HG03432 (cell line): ENCODE measurements at regions not wholly inside any gene's neighbourhood (a gene's known extent, or its start where the extent isn't known, plus 50 kb on each side); places are given as distances from the start of the nearest gene placed in this dataset.

ENCODE experiments used
- ATAC-seq: cut with Tn5 transposase; IDR thresholded peaks from one replicate; pipeline ENCODE4 v1.9.1; 2021; ENCODE audit warnings: mild to moderate bottlenecking, moderate library complexity; ENCODE audit not compliant: unreplicated experiment

DNA sequence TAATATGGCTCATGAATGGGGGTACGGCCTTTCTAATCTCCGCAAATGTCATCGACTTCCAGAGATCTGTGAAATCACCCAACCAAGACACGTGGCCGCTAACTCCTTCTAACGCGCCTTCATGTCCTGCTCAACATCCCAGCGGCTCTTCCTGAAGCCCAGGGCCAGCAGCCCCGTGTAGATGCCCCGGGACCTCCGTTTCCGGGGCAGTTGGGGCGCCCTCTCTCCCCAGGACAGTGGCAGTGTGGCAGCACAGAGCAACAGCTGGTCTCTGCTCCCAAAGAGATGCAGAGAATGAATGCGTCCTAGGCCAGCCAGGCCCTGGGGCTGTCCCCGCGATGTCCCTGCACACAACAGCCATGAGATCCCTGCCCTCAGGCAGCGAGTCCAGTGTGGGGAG, 153.5 kb downstream of the RBFOX3 start:
- no peak for ATAC-seq

DNA sequence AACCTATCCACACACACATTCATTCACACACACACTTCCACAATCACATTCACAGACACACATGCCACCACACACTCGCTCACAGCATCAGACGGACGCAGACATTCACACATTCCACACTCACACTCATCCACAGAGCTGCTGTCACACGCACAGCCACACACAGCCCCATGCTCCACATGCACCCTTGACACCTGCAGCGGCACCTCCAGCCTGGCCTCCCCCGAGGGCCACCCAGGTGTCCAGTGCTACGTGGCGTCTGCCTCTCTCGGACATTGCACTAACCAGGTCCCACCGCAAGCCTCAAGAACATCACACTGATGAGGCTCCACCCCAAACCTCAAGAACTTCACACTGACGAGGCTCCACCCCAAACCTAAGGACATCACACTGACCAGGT, 155.2 kb downstream of the RBFOX3 start:
- ATAC-seq, result no peak

DNA sequence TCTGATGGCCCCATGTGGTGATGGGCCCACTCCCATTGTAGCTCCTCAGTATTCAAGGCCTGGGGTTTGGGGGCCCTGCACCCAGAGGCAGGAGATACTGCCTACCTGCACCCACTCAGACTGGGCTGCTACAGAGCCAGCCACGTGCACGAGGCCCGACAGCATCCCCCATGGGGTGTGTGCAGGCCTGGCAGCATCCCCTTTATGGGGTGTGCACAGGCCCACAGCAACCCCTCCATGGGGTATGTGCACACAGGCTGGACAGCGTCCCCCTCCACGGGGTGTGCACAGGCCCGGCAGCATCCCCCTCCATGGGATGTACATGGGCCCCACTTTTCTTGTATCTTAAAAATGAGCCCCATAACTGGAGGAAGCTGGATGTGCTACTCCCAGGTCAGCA, 156.0 kb downstream of the RBFOX3 start:
- no peak for ATAC-seq

DNA sequence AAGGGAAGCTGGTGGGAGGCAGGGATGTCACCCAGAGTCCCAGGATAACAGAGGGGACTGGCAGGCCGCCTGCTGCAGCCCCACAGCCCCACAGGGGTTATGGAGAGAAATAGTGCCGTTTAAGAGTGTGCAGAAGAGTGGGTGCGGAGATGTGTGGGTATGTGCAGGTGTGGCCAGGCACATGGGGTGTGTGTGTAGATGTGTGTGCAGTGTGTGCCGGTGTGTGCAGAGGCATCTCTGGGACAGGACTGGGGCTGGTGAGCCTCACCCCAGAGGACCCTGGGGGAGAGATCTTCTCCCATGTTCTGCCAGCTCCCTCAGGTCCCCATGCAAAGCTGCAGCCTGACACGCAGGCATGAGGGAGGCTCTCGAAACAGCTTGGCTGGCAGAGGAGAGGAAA, 157.4 kb downstream of the RBFOX3 start:
- no peak for ATAC-seq

DNA sequence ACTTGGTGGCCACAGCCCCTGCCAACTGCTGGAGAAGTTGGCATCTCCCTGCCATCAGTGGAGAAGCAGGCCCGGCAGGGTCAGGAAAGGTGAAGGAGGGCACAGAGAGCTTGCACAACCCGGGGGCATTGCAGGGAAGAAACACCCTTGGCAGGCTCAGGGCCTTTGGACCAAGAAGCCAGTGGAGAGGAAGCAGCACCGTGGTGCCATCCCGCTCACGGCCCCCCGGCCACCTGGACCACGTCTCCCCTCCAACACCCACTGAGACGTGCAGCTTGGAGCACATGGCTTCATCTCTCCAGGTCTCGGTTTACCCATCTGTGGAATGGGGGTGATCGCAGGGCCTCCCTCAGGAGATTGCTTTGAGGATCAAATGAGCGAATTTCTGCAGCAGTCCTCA, 158.1 kb downstream of the RBFOX3 start:
- no peak for ATAC-seq

DNA sequence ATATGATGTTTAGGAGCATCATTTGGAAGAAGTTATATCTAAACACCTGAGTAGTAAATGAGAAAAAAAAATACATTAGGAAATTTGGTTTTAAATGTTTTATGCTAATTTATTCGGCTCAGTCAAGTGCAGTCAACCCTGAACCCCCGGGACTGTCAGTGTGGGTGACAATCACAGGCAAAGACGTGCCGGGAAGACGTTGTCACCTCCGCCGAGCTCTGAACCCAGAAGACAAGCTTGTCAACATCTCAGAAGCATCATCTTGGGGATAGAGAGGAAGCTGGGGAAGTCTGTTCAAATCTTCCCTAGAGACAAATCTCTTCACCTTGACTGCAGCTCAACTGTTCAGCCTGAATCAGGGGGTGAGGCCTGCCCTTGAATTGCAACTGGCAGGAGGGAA, 159.7 kb downstream of the RBFOX3 start:
- no peak for ATAC-seq

DNA sequence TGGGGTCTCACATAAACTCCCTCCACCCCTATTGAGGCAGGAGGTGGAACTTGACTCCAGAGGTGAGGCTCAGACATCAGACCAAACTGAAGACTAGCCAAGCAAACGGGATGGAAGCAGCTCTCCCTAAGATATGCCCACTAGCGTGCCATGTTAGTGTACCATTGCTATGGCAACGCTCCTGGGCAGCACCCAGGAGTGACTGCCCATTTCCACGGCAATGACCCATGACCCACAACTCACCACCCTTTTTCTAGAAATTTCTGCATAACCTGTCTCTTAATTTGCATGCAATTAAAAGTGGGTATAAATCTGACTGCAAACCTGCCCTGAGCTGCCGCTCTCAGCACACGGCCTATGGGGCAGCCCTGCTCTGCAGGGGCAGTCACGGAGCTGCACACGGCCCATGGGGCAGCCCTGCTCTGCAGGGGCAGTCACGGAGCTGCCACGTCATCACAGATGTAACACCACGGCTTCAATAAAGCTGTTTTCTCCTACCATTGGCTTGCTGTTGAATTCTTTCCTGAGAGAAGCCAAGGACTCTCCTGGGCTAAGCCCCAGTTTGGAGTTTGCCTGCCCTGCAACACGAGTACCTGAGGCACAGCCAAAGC, 164.3 kb downstream of the RBFOX3 start:
- no peak for ATAC-seq

DNA sequence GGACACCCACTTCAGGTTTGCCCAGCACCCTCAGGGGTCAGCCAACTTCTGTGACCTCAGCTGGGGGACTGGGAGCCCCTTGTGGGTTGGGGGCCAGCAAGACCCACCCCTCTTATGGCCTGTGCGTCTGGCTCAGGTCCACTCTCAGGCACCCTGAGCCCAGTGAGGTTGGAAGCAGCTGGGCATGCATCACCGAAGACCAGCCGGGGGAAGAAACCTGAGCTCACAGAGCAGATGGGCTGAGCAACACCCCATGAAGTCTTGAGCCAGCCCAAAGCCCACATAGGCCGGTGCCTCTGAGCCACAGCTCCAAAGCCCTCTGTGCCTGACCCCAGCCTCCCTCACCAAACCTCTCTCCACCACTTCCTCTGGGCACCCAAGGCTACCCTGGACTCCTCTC, 166.7 kb downstream of the RBFOX3 start:
- ATAC-seq, result no peak

DNA sequence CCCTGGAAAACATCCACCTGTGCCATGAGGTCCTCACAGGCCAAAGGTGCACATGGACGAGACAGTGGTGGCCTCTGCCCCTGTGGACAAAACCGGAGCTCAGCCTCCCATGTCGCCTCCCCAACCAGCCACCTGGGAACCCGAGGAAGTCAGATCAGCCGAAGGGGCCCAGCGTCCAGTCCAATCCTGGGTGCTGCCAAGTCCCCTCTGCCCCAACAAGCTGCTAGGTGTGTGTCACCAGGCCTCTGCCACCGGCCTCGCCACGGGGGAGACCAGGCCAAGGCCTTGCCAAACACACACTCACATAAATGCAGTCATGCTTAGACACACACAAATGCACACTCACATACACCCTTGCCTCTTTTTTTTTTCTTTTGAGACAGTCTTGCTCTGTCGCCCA, 167.8 kb downstream of the RBFOX3 start:
- ATAC-seq, result no peak

DNA sequence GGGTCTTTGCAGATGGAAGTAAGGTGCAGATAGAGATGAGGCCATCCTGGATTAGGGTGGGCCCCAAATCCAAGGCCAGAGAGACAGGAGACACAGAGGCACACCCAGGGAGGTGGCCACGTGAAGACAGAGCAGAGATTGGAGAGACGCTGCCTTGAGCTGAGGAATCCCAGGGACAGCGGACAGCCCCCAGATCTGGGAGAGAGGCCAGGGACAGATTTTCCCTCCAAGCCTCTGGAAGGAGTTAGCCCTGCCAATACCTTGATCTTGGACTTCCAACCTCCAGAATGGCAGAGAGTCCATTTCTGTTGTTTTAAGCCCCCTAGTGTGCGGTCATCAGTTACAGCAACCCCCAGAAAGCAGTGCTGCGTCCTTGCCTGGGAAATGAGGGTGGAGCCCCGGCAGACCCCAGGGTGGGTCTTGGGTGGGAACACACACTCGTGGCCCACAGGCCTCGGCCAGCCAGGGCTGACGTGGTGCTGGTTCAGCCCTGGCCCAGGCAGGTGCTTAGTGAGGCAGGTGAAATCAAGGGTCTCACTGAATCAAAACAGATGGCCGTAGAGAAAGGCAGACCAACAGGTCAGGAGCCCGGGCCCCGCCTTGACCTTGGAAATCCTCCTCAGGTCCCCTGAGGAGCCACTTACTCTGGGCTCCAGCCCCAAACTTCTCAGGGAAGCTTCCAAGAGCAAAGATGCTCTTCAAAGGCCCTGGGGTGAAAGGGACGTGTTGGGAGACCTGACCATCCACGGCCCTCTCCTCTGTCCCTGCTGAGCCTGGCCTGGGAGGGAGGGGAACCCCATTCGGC, 169.3 kb downstream of the RBFOX3 start:
- no peak for ATAC-seq

DNA sequence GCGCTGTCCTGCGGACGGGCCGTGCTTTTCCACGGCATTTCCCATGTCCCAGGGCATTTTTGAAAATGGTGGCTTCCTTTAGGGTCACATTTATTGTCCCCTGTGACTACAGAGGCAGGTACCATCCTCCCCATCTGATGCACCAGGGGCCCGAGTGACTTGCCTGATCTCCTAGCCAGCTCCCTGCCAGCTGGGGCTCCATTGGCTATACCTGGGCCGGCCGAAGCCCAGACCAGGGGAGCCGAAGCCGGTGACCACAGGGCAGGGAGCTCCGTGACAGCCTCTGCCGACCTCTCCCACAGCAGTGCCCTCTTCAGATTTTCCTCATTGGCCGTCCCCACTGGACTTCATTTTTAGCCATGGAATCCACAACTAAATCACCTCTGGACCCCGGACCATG, 170.6 kb downstream of the RBFOX3 start:
- ATAC-seq, result no peak

DNA sequence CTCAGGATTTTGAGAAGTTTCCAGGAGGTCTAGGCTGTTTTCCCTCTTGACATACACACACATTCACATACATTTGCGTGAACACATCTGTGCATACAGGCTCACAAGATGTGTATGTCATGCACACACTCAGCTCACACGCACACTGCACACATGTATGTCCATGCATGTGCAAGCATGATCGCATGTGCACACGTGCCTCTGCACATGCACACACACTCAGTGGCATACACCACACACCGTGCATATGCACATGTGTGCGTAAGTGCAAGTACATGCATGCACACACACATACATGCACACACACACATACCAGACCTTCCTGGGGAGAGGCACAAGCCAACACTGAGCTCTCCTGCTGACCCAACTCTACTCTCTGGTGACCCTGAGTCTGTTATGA, 171.4 kb downstream of the RBFOX3 start:
- no peak for ATAC-seq

DNA sequence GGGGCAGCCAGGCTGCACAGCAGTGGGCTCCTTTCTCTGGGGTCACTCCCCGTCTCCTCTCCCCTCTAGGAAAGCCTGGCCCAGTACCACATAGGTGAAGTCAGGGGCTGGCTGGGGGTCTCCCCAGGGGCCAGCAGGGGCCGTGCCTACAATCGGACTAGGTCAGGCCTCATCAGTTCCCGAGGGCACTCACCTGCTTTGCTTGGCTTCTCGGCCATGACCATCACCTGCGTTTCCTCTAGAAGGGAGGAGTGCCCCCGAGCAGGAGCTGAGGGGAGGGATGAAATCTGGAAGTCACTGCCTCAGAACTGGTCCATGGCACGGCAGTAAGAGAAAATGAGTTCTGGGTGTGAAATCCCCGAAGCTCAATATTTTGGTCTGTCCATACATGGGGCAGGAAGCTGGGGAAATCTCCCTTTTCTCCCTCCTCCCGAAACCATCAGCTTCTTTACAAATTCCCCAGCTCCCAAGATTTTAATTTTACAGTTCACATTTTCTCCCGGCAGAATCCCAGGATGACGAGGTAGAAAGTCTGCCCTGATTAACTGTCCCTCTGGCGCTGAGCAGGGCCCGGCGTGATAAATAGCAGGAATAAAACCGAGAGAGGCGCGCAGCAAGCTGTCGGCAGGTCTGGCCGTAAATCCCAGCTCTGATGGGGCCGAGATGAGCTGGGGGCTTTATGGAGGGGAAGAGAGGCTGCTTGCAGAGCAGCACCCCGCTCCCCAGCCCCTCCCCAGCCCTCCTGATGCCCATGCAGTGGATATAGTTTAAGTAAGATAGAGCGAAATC, 172.1 kb downstream of the RBFOX3 start:
- no peak for ATAC-seq

DNA sequence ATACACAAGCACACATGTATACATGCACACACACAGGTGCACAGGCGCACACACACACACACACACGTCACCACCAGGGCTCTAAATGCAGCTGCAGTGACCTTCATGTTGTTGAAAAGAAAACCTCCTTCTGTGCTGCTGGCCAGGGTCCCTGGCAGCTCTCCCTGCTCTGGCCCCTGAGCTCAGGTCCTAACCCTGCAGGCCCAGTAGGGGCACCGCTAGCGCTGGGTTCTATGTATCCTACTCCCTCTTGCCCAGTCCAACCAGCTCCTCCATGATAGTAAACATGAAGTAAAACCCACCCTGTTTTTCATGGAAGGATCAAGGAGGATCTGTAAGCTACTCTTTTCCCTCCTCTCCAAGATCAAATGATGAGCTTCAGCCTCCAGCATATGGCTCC, 172.8 kb downstream of the RBFOX3 start:
- no peak for ATAC-seq

DNA sequence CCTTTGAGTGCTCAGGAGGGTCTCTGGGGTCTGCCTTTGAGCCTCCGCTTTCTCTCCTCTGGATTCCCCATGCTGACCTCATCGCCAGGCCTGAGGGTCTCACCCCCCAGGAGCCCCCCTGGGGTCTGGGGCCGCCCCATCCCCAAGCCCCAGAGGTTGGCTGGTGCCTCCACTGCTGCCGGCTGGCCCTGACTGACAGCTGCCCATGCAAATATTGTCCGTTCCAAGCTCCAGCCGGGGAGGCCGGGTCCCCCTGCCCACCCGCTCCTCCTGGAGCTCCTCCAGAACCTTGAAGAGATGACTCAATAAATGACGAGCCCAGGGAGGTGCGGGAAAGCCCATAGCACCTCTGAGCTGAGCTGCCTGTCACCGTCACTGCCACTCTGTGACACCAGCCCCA, 173.8 kb downstream of the RBFOX3 start:
- ATAC-seq, result no peak

DNA sequence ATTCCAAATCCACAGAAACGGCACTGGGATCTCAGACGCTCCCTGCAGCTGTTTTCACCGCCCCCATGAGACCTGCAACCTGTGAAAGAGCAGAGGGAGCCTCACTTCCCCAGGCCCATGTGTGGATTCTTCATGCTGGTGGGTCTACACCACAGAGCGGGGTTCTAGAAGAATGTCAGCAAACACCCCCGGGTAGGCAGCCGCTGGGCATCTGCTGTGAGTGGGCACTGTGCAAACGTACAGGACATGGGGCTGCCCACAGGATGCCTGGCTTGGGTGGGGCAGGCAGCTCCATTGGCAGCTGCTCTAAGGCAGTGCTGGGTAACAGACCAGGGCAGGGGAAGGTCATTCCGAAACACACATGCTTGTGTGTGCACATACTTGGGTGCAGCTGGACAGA, 174.9 kb downstream of the RBFOX3 start:
- ATAC-seq, result no peak

DNA sequence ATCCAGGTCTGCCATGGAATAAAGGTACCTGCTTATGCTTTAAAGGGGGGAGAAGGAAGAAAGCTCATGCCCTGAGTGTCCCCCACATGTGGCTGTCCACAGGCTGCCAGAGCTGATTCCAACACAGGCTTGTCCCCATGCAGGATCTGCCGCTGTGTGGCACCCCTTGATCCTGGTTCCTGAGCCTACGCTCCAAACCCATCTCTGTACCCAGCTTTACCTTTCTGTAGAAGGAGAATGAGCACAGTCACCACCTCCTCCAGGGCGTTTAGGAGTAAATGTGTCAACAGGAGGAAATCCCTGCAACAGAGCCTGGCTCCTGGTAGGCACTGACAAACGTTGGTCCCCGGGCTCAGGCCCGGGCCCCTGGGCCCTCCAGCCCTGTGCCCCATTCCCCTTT, 175.6 kb downstream of the RBFOX3 start:
- ATAC-seq, result no peak

DNA sequence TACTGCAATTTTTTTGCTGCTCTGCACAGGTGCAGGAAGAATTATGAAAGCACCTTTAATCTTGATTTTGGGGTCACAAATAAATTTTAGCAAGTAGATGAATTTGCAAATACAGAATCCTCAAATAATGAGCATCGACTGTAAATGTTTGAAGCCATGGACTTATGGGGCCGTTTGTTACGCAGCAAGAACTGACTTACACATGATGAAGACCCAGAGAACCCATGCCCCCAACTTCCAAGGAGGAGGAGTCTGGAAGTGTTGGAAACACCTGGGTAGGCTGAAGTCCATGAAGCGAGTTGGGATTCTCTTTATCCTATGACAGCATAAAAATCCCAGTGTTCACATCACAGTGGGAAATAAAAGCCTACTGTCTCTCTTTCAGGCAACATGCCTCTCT, 176.6 kb downstream of the RBFOX3 start:
- no peak for ATAC-seq

DNA sequence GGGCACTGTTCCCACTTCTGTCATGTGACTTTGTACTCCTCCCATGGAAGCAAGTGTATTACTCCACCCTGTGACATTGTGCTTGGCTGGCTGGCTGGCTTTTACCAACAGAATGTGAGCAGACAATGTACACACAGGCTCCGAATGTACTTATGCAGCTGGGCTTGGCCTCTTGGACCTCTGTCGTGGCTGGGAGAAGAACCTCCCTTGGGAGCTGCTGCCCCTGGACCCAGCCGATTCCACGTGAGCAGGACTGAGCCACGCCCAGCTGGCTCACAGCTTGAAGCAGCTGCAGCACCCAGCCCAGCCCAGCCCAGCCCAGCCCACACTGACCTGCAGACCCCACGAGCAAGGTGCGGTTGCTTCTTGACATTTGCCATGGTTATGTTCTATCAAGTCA, 177.5 kb downstream of the RBFOX3 start:
- ATAC-seq, result no peak

DNA sequence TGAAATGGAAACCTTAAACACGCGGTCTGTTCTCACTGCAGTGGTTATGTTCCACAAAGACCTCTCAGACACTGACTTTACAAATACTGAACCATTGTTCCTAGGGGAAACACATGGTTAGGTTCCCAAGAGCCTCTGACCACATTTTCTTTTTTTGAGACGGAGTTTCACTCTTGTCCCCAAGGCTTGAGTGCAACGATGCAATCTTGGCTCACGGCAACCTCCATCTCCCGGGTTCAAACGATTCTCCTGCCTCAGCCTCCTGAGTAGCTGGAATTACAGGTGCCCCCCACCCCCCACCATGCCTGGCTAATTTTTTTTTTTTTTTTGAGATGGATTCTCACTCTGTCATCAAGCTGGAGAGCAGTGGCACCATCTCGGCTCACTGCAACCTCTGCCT, 179.7 kb downstream of the RBFOX3 start:
- ATAC-seq, result no peak

DNA sequence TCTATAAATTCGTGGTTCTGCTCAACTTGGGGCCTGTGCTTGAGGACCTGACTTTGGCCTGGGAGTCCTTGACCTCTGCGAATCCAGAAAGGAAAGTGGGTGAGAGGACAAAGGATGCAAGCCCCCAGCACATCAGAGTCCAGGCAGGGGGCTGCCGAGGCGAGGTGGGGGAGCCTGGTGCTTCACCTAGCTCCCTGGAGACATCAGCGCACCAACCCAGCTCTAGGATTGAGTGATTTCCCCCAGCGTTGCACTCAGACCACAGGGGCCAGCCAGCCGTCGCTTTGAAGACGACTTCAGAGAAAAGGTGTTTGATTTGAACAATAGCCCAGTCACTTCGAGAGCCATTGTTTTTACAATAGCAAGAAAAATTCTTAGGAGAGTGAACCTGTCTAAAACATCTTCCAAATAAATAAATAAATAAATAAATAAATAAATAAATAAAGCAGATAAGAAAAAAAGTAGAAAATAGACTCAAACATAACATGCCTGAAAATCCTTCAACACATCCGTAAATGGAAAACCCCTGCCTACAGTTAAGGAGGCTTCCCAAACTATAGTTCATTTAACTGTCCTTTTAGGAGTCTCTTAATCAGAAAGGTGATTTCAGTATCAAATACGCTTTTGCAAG, 180.9 kb downstream of the RBFOX3 start:
- no peak for ATAC-seq

DNA sequence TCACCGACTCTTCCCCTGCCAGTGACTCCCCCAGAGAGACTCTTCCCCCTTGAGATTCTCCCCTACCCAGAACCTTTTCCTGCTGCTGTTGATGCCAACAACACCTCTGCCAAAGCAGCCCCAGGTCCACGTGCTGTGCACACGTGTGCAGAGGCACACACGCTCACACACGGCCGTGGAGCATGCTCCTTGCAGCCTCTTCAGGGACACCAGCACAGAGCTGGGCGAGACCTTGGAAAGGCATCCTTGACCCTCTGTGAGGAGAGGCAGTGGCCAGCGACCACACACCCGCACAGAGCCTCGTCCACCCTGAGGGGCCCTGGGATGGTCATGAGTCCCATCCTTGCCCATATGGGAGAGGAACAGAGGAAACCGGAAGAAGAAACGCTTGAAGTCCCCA, 181.9 kb downstream of the RBFOX3 start:
- ATAC-seq, result no peak
